ENCODE measurements at regions not wholly inside any gene's neighbourhood (a gene's known extent, or its start where the extent isn't known, plus 50 kb on each side); places are given as distances from the start of the nearest gene placed in this dataset.

DNA sequence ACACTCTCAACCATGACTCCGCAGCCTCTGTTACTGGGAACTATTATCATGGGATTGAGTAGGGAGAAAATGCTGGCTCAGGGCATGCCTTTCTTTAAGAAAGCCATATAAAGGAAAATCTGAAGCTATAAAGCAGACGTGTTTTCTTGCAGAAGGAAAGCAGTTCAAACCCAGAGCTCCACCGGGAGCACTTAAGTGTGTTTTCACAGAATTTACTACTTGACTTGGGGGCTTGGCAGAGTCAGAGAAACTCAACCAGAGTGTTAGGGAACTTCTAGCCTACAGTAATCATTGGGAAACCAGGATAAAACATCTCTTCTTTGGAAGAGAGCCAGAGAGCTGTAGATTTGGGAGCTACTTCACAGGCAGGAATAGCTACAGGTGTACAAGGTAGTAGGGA lies 283.4 kb upstream of the ADRA1B start:
- TF ChIP-seq, protein P1, sequence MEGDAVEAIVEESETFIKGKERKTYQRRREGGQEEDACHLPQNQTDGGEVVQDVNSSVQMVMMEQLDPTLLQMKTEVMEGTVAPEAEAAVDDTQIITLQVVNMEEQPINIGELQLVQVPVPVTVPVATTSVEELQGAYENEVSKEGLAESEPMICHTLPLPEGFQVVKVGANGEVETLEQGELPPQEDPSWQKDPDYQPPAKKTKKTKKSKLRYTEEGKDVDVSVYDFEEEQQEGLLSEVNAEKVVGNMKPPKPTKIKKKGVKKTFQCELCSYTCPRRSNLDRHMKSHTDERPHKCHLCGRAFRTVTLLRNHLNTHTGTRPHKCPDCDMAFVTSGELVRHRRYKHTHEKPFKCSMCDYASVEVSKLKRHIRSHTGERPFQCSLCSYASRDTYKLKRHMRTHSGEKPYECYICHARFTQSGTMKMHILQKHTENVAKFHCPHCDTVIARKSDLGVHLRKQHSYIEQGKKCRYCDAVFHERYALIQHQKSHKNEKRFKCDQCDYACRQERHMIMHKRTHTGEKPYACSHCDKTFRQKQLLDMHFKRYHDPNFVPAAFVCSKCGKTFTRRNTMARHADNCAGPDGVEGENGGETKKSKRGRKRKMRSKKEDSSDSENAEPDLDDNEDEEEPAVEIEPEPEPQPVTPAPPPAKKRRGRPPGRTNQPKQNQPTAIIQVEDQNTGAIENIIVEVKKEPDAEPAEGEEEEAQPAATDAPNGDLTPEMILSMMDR (IDR thresholded peaks at IDR 0.05) = no peak
- TF ChIP-seq POLR2A (IDR thresholded peaks at IDR 0.05) = no peak
